H7 (cell line): ENCODE measurements at regions not wholly inside any gene's neighbourhood (a gene's known extent, or its start where the extent isn't known, plus 50 kb on each side); places are given as distances from the start of the nearest gene placed in this dataset.

Experiments
- DNase-seq: peaks from one replicate; pipeline ENCODE4 v3.0.0; 2012
- H3K27me3 ChIP-seq: 2 replicates; pipeline ENCODE4 v1.6.0; 2011; ENCODE audit warnings: mild to moderate bottlenecking, low read length; ENCODE audit not compliant: control insufficient read depth, insufficient read depth
- H3K36me3 ChIP-seq: replicated peaks from 2 replicates; pipeline ENCODE4 v1.5.1; 2011; ENCODE audit warnings: low read length; ENCODE audit not compliant: control insufficient read depth, insufficient read depth
- H3K4me3 ChIP-seq: 2 replicates; pipeline ENCODE4 v1.5.1; 2011; ENCODE audit warnings: low read depth, mild to moderate bottlenecking, control low read depth, low read length, moderate library complexity; ENCODE audit not compliant: insufficient read depth

DNA sequence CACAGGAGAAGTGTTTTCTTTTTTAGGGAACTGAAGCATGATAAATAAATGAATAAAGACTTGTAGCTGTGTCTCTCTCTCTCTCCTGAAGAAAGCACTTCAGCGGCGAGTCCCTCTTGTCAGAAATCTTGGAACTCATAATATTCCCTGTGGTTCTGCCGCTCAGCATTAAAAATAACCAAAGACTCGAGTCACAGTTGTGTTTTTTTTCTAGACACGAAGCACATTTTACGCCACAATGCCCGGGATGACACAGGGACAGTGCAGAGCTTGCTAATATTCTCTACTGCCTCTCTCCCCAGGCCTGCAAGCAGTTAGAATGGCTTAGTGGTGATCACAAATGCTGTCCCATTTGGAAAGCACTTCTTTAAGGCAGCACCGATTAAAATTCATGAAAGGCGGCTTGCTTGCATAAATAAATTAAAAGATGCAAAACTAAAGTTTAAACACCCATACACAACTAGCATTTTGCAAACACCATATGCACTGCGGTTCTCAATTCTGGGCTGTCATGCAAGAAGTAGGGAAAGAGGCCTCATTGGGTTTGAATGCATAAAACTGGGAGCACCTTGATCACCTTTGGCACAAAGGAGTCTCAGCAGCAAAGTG, 597.4 kb downstream of the SOX6 start:
- no peak for DNase-seq
- Histone ChIP-seq H3K27me3 (no peaks in the 10 kb centered on the region), H3K36me3 (no peaks in the 10 kb centered on the region), H3K4me3 (no peak overlapping the region)

DNA sequence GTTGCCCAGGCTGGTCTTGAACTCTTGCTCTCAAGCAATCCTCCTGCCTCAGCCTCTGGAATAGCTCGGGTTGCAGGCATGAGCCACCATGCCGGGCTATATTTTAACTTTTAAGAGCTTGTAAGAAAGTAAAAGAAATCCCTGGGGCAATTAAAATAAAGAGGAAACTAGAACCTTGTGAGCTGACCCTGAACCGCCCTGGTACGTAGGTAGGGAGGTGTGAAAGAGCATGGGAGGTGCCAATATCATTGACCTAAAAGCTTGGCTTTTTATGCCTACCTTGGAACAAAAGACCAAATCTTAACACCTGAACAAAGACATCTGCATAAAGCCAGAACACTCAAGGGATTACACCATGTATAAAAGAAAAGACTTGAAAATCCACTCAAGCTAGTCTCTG, 595.1 kb downstream of the SOX6 start:
- no peak overlapping the region for H3K4me3 ChIP-seq
- no peaks in the 10 kb centered on the region for H3K27me3 ChIP-seq
- no peaks in the 10 kb centered on the region for H3K36me3 ChIP-seq
- DNase-seq = no peak

DNA sequence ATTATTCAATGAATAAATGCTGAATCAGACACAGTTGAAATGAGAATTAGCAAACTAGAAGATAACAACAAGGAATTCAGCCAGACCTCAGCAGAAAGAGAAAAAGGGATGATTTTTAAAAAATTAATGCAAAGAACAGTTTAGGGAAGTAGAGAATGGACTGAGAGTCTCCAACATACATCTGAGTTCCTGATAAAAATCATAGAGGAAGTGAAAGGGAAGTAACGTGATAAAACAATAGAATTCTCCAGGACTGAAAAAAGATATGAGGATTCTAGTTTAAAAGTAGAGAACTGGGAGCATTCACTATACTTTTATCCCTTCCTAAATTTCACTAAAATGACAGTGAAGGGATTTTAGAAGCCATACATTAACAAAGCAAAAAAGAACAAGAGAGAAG, 592.0 kb downstream of the SOX6 start:
- H3K27me3 ChIP-seq = no peaks in the 10 kb centered on the region
- DNase-seq = no peak
- H3K4me3 ChIP-seq = no peak overlapping the region
- H3K36me3 ChIP-seq = no peaks in the 10 kb centered on the region

GRCh38 chr11:15764948-15765347, 591.4 kb downstream of the SOX6 start:
- H3K4me3 ChIP-seq = no peak overlapping the region
- DNase-seq = no peak
- no peaks in the 10 kb centered on the region for H3K36me3 ChIP-seq
- no peaks in the 10 kb centered on the region for H3K27me3 ChIP-seq

DNA sequence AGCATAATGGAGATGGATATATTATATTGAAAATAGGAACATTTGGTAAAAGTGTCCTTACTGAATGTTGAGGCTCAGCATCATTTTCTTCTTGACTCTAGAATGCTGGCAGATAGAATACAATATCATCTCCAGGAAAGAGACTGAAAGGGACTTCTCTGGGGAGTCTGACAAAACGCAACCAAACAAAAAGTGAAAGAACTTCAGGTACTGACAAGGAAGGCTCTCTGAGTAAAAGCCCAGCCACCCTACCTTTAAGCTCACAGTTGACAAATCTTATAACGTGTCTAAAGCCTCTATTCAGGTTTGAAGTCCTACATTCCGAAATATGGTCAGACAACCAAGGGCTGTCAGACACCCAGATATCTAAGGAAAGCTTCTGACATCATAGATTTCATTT, 590.8 kb downstream of the SOX6 start:
- Histone ChIP-seq H3K27me3 (no peaks in the 10 kb centered on the region), H3K4me3 (no peak overlapping the region), H3K36me3 (no peaks in the 10 kb centered on the region)
- DNase-seq = no peak

DNA sequence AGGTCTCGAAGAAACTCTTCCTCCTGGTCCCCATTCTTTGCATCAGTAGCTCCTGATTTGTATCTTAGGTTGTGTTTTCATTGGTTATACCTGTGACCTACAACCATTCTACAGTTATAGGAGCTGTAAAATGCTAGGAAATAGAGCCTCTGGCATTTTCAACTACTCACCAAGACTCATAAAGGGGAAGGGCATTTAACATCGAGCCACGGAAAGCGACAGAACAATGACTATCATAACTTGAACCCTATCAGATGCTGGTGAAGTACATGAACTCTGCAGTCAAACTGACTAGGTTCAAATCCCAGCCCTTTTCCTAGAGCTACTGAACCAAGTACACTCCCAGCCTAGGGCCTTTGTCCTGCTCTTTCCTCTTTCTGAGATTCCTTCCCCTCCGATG, 588.0 kb downstream of the SOX6 start:
- Histone ChIP-seq H3K27me3 (no peaks in the 10 kb centered on the region), H3K36me3 (no peaks in the 10 kb centered on the region), H3K4me3 (no peak overlapping the region)
- DNase-seq = no peak

DNA sequence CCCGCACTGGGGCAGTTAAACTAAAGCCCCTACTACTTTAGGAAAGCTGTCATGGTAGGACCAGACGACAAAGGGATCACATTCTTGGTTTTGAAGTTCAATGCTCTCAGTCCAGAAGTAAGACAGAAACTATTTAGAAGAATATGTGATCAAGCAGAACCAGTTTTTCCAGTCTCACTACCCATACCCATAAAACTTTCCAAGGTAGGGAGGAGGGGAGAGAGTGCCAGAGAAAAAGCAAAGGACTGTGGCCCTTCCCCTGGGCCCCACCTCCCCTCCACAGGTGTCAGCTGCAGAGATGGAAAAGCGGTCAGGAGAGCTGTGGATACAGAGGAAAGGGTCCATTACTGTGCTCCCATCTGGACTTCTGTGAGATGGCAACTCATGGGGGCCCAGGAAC, 587.1 kb downstream of the SOX6 start:
- DNase-seq = no peak
- no peak overlapping the region for H3K4me3 ChIP-seq
- no peaks in the 10 kb centered on the region for H3K36me3 ChIP-seq
- H3K27me3 ChIP-seq = no peaks in the 10 kb centered on the region

GRCh38 chr11:15770798-15771414, 585.4 kb downstream of the SOX6 start:
- H3K36me3 ChIP-seq = no peaks in the 10 kb centered on the region
- H3K4me3 ChIP-seq = no peak overlapping the region
- H3K27me3 ChIP-seq = no peaks in the 10 kb centered on the region
- peak; percentile 54 for DNase-seq

DNA sequence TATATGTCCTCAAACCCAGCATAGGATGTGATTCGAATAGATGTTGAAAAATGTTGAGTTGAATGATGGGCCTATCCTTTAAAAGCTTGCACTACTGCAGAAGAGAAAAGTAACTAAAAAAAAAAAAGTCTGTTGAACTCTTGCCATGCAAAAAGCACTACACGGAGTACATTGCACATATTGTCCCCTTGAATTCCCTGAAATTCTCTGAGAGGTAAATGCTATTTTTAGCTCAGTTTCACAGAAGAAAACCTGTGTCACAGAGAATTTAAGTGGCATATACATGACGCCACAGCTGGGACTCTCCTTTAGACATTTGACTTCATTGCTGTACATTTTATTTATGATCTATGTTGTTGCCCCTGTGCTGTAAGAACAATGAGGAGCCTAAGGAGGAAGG, 583.8 kb downstream of the SOX6 start:
- DNase-seq = no peak
- Histone ChIP-seq H3K36me3 (no peaks in the 10 kb centered on the region), H3K27me3 (no peaks in the 10 kb centered on the region), H3K4me3 (no peak overlapping the region)

- H3K27me3 ChIP-seq = no peaks in the 10 kb centered on the region
- H3K4me3 ChIP-seq = no peak overlapping the region
- DNase-seq = no peak
- H3K36me3 ChIP-seq = no peaks in the 10 kb centered on the region
Observed at GRCh38 chr11:15772981-15773380, 583.4 kb downstream of the SOX6 start.

DNA sequence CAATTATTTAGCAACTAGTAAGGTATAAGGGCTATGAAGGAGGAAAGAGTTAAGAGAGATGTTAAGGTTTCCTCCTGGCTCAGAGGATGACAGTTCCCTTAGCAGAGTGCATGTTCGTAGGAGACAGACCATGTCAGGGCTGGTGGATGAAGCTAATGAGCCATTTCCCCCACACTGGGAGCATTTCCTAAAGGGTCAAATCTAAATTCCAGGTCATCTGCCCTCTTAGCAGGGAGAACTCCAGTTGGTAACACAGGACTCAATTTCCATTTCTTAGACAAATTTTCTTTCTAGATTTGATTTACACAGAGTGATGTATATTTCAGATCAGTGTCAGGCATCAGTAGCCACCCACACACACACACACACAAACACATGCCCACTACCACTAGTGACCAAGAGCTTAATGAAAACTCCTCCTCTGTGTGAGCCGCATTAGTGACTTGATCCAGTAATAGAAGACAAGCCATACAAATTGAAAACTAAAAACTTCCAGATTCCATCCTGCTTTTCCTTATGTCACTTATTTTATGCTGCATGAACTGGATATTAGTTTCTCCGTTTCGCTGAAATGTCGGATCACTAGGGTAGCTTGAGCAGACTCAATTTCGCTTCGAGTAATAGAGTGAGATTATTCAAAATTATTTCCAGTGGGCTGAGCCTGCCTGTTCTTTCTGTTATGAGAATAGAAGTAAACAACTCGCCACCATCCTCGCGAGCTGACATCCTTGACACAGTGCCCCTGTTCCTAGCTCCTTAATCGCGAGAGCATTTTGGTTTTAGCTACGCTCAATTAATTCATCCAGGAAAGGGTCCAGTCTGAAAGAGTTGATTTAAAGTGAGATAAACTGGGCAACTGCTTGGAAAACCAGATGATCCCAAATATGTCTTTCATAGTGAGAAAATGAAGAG, 582.6 kb downstream of the SOX6 start:
- Histone ChIP-seq H3K27me3 (no peaks in the 10 kb centered on the region), H3K4me3 (no peak overlapping the region), H3K36me3 (no peaks in the 10 kb centered on the region)
- DNase-seq = no peak

DNA sequence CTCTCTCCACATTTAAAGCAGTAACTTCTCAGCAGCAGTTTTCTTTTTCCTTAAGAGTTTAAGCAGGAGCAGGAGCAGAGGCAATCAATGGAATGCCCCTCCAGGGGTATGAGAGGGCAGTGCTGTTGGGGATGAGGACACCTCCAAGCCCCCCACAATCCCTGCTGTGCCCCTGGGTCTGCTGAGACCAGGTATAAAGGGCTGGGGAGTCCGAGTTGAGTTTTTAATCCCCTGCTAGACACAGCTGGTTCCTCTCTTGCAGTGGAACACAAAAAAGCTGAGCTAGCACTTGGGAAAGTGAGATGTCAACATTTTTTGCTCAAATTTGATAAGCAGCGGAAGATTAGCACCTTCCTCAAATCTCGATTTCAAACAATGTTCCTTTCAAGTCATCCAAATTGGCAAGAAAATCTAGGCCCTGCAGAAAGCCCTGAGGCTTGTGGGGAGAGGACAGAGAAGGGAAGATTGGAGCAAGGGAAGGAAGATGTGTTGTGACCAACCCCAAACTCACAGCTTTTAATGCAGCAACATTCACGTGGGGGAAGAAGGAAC, 581.9 kb downstream of the SOX6 start:
- H3K4me3 ChIP-seq = no peak overlapping the region
- no peak for DNase-seq
- no peaks in the 10 kb centered on the region for H3K36me3 ChIP-seq
- no peaks in the 10 kb centered on the region for H3K27me3 ChIP-seq

DNA sequence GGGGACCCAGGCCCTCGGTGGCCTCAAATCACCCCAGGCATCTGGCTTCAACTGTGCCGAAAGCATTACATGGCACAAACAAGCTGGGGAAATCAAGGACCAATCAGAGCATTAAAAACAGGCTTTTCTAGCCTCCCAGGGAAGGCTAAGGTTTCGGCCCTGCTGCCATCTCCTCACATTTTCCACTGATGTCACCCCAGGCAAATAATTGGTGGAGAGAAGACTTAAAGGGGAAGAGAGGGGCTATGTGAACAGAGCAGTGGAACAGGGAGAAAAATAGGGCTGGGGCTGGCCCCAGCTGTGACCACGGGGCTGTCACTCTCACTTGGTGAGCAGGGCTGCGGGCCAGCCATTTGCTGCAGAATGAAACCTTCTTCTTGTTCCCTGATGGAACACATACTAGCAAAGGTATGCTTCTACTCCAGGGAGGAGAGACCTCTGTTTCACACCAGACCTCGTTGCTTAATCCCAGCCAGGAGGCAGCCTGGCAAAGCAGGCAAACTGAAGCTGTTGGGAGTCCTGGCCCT, 581.3 kb downstream of the SOX6 start:
- Histone ChIP-seq H3K27me3 (no peaks in the 10 kb centered on the region), H3K36me3 (no peaks in the 10 kb centered on the region), H3K4me3 (no peak overlapping the region)
- no peak for DNase-seq

DNA sequence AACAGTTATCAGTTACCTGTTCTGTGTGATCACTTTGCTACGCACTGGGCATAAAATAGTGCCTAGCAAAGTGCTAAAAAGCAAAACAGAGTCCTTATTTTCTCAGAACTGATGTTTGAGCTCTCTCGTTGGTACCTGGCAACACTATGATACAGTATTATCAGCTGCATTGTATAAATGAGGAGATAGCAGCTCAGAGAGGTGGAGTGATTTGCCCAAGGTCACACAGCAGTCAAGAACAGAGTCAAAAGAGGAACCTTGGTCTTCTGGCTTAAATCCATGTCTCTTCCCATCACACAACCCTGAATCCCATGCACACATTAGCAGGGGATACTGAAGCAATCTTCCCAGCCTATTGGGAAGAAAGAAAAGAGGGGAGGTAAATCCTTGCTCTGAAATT, 580.5 kb downstream of the SOX6 start:
- H3K27me3 ChIP-seq = no peaks in the 10 kb centered on the region
- H3K36me3 ChIP-seq = no peaks in the 10 kb centered on the region
- DNase-seq = no peak
- no peak overlapping the region for H3K4me3 ChIP-seq

- H3K27me3 ChIP-seq = no peaks in the 10 kb centered on the region
- no peaks in the 10 kb centered on the region for H3K36me3 ChIP-seq
- DNase-seq = no peak
- no peak overlapping the region for H3K4me3 ChIP-seq
Observed at GRCh38 chr11:15776366-15776765, 580.0 kb downstream of the SOX6 start.
